Small intestine (tissue), 7 donors: ENCODE measurements at regions not wholly inside any gene's neighbourhood (a gene's known extent, or its start where the extent isn't known, plus 50 kb on each side); places are given as distances from the start of the nearest gene placed in this dataset.
"Not testable (repeated sequence)": the region's sequence is repeated elsewhere in the genome, so short reads cannot be mapped to it uniquely, and the experiment has no call there.

Source experiments
- DNase-seq, 2 donors: peaks; one replicate each; pipeline versions ENCODE4 v3.0.0 to v3.0.0-alpha.2; 2013
- FAIRE-seq: peaks from 2 replicates; lab custom pipeline; 2012; peaks lifted over from hg19 to GRCh38; lab: Jason Lieb, UNC
- H3K27ac ChIP-seq, 3 donors: one replicate each; pipeline ENCODE4 v1.5.1; 2013; ENCODE audit warnings: low read length in 2 of 3, mild to moderate bottlenecking in 2 of 3, control low read depth in 1 of 3, inconsistent platforms in 1 of 3, low read depth in 1 of 3, moderate library complexity in 1 of 3
- H3K27me3 ChIP-seq, 3 donors: one replicate each; pipeline ENCODE4 v1.6.1; 2013; ENCODE audit warnings: low read length in 3 of 3, inconsistent platforms in 1 of 3; ENCODE audit not compliant: control insufficient read depth in 3 of 3, insufficient read depth in 3 of 3
- H3K36me3 ChIP-seq, 3 donors: one replicate each; pipeline ENCODE4 v1.6.1; 2013; ENCODE audit warnings: low read length in 3 of 3, inconsistent platforms in 1 of 3, low read depth in 1 of 3, mild to moderate bottlenecking in 1 of 3, moderate library complexity in 1 of 3; ENCODE audit not compliant: control insufficient read depth in 3 of 3, insufficient read depth in 2 of 3
- H3K4me1 ChIP-seq, 3 donors: one replicate each; pipeline ENCODE4 v1.6.1; 2013; ENCODE audit warnings: low read length in 2 of 3, inconsistent platforms in 1 of 3, low read depth in 1 of 3, mild to moderate bottlenecking in 1 of 3, moderate library complexity in 1 of 3; ENCODE audit not compliant: control insufficient read depth in 3 of 3, insufficient read depth in 2 of 3
- H3K4me3 ChIP-seq, 3 donors: one replicate each; pipeline ENCODE4 v1.5.1; 2013; ENCODE audit warnings: low read length in 3 of 3, control low read depth in 1 of 3, inconsistent platforms in 1 of 3, low read depth in 1 of 3, mild to moderate bottlenecking in 1 of 3, moderate library complexity in 1 of 3
- H3K9me3 ChIP-seq, 2 donors: one replicate each; pipeline ENCODE4 v1.6.1; 2013; ENCODE audit warnings: low read depth in 1 of 2, low read length in 1 of 2; ENCODE audit not compliant: control insufficient read depth in 2 of 2, insufficient read depth in 1 of 2
- WGBS, 3 donors: extraction: QIAGEN DNeasy Blood & Tissue Kit; methylation state at CpG; one replicate each; pipeline ENCODE4 v1.1.7; 2013; 5-methylcytosine and 5-hydroxymethylcytosine counted together
- donor health status: healthy with polysubstance abuse.
- donor health status: control.
- donor health status: control.
- donor health status: Bipolar disorder and iron deficiency.
- donor health status: healthy.

DNA sequence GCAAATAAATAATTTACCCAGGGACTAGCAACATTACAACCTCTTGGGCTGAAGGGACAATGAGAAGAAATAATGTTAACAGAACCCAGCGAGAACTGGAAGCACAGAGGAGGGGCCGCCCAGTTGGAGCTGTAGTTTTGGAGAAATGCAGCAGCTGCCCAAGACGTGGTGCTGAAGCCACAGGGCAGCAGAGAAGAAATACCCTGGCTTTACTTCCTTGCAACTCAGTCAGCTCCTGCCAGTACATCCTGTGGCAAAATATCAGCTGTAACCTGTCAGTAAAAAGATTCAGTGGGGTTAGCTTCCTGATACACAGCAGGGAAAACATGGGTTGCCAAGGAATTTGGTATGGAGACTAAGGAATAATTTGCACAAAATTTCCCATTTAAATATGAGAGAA, 283.6 kb upstream of the USP25 start:
- Histone ChIP-seq H3K4me1 (no peaks in the 10 kb centered on the region), H3K36me3 (no peaks in the 10 kb centered on the region), H3K27me3 (no peaks in the 10 kb centered on the region), H3K4me3 (no peak overlapping the region), H3K27ac (no peak overlapping the region), H3K9me3 (no peaks in the 10 kb centered on the region)
- no peak for DNase-seq
- 66 to 79% (median 76%) methylated on average over 3 of the region's 3 CpGs for WGBS, 3 donors
- FAIRE-seq: no peak

DNA sequence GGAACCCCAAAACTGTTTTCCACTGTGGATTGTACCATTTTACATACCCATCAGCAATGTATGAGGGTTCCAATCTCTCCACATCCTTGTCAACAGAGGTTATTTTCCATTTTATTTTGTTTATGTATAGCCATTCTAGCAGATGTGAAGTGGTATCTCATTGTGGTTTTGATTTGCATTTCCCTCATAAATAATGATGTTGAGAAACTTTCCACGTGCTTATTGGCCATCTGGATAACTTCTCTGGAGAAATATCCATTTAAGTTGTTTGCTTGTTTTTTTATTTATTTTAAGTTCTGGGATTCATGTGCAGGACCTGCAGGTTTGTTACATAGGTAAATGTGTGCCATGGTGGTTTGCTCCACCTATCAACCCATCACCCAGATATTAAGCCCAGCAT, 280.2 kb upstream of the USP25 start:
- no peaks in the 10 kb centered on the region for H3K27me3 ChIP-seq
- H3K36me3 ChIP-seq: no peaks in the 10 kb centered on the region
- H3K4me1 ChIP-seq: peaks cover 0 to 12% (median 0%) of the 10 kb centered on the region in 3 donors
- no peak overlapping the region for H3K4me3 ChIP-seq
- no peak for DNase-seq
- no peak overlapping the region for H3K27ac ChIP-seq
- no peaks in the 10 kb centered on the region for H3K9me3 ChIP-seq
- no peak for FAIRE-seq
- WGBS, 3 donors: 59 to 79% (median 69%) methylated on average over 1 of the region's 1 CpG

DNA sequence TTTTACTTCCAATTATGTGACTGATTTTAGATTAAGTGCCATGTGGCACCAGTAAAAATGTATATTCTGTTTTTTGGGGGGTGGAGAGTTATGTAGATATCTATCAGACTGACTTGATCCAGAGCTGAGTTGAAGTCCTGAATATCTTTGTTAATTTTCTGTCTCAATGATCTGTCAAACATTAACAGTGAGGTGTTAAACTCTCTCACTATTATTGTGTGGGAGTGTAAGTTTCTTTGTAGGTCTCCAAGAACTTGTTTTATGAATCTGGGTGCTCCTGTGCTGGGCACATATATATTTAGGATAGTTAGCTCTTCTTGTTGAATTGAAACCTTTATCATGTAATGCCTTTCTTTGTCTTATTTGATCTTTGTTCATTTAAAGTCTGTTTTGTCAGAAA, 276.5 kb upstream of the USP25 start:
- peak in 1 of 2 donors; percentile 21 for DNase-seq
- peaks cover 0 to 6% of the 10 kb centered on the region in 2 donors for H3K9me3 ChIP-seq
- no peak for FAIRE-seq
- no peaks in the 10 kb centered on the region for H3K27me3 ChIP-seq
- H3K4me3 ChIP-seq: no peak overlapping the region
- H3K36me3 ChIP-seq: no peaks in the 10 kb centered on the region
- H3K4me1 ChIP-seq: peaks cover 0 to 30% (median 0%) of the 10 kb centered on the region in 3 donors
- no peak overlapping the region for H3K27ac ChIP-seq

DNA sequence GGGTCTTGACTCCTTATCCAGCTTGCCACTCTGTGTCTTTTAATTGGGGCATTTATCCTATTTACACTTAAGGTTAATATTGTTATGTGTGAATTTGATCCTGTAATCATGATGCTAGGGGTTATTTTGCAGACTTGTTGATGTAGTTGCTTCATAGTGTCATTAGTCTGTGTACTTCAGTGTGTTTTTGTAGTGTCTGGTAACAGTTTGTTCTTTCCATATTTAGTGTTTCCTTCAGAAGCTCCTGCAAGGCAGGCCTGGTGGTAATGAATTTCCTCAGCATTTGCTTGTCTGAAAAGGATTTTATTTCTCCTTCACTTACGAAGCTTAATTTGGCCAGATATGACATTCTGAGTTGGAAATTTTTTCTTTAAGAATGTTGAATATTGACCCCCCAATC, 276.0 kb upstream of the USP25 start:
- WGBS, 3 donors: 93 to 96% (median 94%) methylated on average over 1 of the region's 1 CpG
- not testable (repeated sequence) for FAIRE-seq, H3K27me3 ChIP-seq, H3K9me3 ChIP-seq, H3K27ac ChIP-seq, H3K36me3 ChIP-seq, DNase-seq, H3K4me3 ChIP-seq
- H3K4me1 ChIP-seq: peaks cover 0 to 30% (median 0%) of the 10 kb centered on the region in 3 donors

DNA sequence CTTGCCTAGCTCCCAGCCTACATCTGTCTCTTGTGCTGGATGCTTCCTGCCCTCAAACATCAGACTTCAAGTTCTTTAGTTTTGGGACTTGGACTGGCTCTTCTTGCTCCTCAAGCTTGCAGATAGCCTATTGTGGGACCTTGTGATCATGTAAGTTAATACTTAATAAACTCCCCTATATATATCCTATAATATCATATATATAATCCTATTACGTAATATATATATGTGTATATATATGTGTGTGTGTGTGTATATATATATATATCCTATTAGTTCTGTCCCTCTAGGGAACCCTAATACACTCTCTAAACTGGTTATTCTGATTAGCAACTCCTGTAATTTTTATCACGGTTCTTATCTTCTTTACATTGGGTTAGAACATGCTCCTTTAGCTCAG, 274.9 kb upstream of the USP25 start:
- H3K4me3 ChIP-seq, H3K36me3 ChIP-seq, H3K27me3 ChIP-seq, H3K9me3 ChIP-seq, DNase-seq, FAIRE-seq: not testable (repeated sequence)
- WGBS, 3 donors: 42 to 79% (median 55%) methylated on average over 2 of the region's 2 CpGs
- H3K27ac ChIP-seq: peak overlapping the region in 1 of 3 donors; percentile 97
- H3K4me1 ChIP-seq: peaks cover 0 to 30% (median 0%) of the 10 kb centered on the region in 3 donors

DNA sequence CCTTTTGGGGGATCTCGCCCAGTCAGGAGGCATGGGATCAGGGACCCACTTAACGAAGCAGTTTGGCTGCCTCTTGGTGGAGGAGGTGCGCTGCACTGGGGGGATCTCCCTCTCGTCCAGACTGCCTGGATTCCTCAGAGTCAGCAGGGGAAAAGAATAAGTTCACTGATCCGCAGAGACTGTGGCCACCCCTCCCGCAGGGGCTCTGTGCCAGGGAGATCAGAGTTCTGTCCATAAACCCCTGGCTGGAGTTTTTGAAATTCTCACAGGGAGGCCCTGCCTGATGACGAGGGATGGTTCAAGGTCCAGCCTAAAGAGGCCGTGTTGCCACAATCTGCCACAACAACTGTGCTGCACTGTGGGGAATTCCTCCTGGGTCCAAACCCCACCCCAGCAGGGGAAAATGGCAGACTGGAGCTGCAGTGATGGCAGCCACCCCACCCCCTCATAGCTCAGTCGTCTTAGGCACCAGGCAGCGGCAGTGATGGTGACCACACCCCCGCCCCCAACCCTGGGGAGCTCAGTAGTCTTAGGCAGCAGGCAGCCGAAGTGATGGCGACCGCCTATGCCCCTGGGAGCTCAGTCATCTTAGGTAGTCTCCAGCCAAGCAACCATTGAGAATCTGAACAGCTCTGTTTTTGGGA, 273.8 kb upstream of the USP25 start:
- H3K4me3 ChIP-seq: peak overlapping the region in 2 of 3 donors; percentile 26 to 31

DNA sequence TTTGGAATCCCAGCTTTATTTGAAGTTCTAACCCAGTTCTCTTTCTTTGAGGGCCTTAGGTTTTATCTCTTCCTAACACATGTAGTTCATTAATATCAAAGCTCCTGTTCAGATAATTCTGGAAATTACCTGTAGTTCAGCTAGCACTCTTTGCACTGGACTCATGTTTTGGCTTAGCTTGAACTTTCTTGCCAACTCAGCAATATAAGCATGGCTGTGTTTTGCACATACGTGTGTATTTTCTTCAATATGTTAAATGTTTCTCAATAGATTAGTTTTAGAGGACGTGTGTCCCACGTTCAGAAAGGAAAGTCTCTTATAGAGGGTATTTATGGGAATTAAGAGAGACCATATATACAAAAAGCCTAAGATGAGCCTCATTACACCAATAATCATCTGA, 271.8 kb upstream of the USP25 start:
- Histone ChIP-seq H3K4me1 (peaks cover 0 to 30% (median 0%) of the 10 kb centered on the region in 3 donors), H3K4me3 (no peak overlapping the region), H3K27me3 (no peaks in the 10 kb centered on the region), H3K27ac (no peak overlapping the region), H3K9me3 (peaks cover 0 to 6% of the 10 kb centered on the region in 2 donors), H3K36me3 (no peaks in the 10 kb centered on the region)
- FAIRE-seq (no peak), DNase-seq (no peak)
- WGBS, 3 donors: 85 to 89% (median 89%) methylated on average over 3 of the region's 3 CpGs

More for the DNA sequence above, 273.8 kb upstream of the USP25 start:
- peaks cover 0 to 6% of the 10 kb centered on the region in 2 donors for H3K9me3 ChIP-seq
- peak overlapping the region in 2 of 3 donors; percentile 77 to 97 for H3K27ac ChIP-seq
- no peaks in the 10 kb centered on the region for H3K27me3 ChIP-seq
- 33 to 76% (median 60%) methylated on average over 14 of the region's 14 CpGs for WGBS, 3 donors
- DNase-seq: peak; percentile 93 to 94
- FAIRE-seq: no peak
- H3K4me1 ChIP-seq: peaks cover 0 to 30% (median 0%) of the 10 kb centered on the region in 3 donors
- H3K36me3 ChIP-seq: no peaks in the 10 kb centered on the region

DNA sequence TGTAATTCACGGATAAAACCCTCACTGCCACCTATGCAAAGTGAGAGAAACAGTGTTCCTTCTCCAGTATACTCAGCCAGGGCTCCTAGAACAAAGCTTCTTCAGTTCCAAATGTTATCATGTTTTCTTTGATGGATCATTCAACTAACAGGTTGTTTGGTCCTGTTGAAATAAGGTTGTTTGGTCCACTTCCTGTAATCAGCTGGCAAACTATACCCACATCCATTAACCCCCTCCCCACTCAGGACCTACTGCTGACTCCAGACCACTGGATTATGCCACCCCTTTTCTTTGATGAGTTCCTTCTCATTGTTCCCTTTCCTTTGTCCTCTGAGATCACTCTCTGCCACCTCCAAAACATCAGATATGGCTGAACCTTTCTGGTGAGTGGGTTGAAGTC, 267.7 kb upstream of the USP25 start:
- Histone ChIP-seq H3K4me1 (no peaks in the 10 kb centered on the region), H3K36me3 (no peaks in the 10 kb centered on the region), H3K27me3 (no peaks in the 10 kb centered on the region), H3K9me3 (no peaks in the 10 kb centered on the region), H3K4me3 (no peak overlapping the region), H3K27ac (no peak overlapping the region)
- no peak for DNase-seq
- WGBS, 3 donors: 56 to 79% (median 58%) methylated on average over 1 of the region's 1 CpG
- no peak for FAIRE-seq

DNA sequence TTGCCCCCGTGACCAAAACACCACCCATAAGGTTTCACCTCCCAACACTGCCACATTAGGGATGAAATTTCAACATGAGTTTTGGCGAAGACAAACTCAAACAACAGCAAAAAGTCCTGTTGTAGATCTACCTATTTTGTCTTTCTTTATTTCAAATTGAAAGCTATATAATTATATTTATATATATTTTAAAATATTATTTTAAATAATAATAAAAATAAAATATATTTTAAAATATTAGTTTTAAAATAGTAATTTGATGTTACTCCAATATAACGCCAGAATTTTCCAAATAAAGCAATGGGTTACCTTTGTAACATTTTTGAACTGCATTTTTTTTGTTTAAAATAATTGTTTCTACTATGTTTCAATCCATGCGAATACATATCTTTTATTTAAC, 263.5 kb upstream of the USP25 start:
- H3K4me1 ChIP-seq: no peaks in the 10 kb centered on the region
- WGBS, 3 donors: 91 to 96% (median 94%) methylated on average over 4 of the region's 4 CpGs
- DNase-seq: no peak
- H3K4me3 ChIP-seq: no peak overlapping the region
- no peaks in the 10 kb centered on the region for H3K9me3 ChIP-seq
- no peak for FAIRE-seq
- no peak overlapping the region for H3K27ac ChIP-seq
- H3K27me3 ChIP-seq: no peaks in the 10 kb centered on the region
- H3K36me3 ChIP-seq: no peaks in the 10 kb centered on the region
